ENCODE measurements at regions not wholly inside any gene's neighbourhood (a gene's known extent, or its start where the extent isn't known, plus 50 kb on each side); places are given as distances from the start of the nearest gene placed in this dataset.

DNA sequence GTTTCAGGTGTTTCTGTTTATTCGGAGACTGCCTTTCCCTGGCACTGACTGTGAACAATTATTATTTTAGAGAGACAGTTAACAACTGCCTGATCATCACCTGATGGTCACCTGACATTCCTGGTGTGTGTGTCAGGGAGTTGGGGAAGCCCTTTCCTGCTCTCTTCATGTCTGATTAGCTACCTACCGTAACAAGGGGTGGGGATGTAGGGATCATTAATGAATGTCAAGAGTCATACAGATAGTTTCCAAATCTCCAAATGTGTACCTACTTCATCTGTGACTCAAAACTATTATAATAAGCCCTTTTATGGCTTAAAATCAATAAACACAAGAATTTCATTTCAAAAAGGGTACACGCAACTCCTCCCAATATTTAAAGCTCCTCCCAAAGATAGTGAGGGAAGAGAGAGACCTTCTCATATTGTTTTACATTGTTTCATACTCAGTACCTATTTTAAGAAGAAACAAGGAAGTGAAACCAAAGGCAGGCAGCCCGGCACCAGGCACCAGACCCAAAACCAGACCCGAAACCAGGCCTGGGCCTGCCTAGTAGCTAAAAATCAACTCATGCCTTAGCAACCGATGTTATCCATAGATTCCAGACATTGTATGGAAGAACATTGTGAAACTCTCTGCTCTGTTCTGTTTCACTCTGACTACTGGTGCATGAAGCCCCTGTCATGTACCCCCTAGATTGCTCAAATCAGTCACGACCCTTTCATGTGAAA, 844.9 kb upstream of the ALCAM start:
- H3K9me3 ChIP-seq (ENCODE audit: control insufficient read depth in 1 of 2, insufficient read depth in 1 of 2, low read length in 2 of 2): no peaks in the 10 kb centered on the region
- H3K4me3 Mint-ChIP-seq: no peak overlapping the region
- no peak overlapping the region for H3K27ac Mint-ChIP-seq
- H3K4me1 ChIP-seq (ENCODE audit: insufficient read depth, low read length): no peaks in the 10 kb centered on the region
- no peaks in the 10 kb centered on the region for H3K36me3 ChIP-seq (ENCODE audit: insufficient read depth, low read length)
- intact Hi-C loops (cut with DNase I, micrococcal nuclease): no loop called here
- H3K4me1 Mint-ChIP-seq (ENCODE audit: low read depth): no peaks in the 10 kb centered on the region
- no peaks in the 10 kb centered on the region for H3K9me3 Mint-ChIP-seq
- H3K27me3 Mint-ChIP-seq: no peaks in the 10 kb centered on the region
- peak in 3 of 14 experiments; percentile 2 to 19 (median 8) for DNase-seq
- no peaks in the 10 kb centered on the region for H3K27me3 ChIP-seq (ENCODE audit: control insufficient read depth in 1 of 2, insufficient read depth in 2 of 2, low read length in 2 of 2)
- no peak overlapping the region for H3K27ac ChIP-seq (ENCODE audit: low read depth in 1 of 2, low read length in 2 of 2)
- no peaks in the 10 kb centered on the region for H3K36me3 Mint-ChIP-seq (ENCODE audit: low read depth)
- CTCF ChIA-PET: no interaction called here
- TF ChIP-seq, protein P1, sequence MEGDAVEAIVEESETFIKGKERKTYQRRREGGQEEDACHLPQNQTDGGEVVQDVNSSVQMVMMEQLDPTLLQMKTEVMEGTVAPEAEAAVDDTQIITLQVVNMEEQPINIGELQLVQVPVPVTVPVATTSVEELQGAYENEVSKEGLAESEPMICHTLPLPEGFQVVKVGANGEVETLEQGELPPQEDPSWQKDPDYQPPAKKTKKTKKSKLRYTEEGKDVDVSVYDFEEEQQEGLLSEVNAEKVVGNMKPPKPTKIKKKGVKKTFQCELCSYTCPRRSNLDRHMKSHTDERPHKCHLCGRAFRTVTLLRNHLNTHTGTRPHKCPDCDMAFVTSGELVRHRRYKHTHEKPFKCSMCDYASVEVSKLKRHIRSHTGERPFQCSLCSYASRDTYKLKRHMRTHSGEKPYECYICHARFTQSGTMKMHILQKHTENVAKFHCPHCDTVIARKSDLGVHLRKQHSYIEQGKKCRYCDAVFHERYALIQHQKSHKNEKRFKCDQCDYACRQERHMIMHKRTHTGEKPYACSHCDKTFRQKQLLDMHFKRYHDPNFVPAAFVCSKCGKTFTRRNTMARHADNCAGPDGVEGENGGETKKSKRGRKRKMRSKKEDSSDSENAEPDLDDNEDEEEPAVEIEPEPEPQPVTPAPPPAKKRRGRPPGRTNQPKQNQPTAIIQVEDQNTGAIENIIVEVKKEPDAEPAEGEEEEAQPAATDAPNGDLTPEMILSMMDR (IDR thresholded peaks at IDR 0.05): no peak
- ATAC-seq (ENCODE audit: poor library complexity): no peak
- POLR2A ChIA-PET: no interaction called here
- no peak overlapping the region for H3K4me3 ChIP-seq (ENCODE audit: low read length)

DNA sequence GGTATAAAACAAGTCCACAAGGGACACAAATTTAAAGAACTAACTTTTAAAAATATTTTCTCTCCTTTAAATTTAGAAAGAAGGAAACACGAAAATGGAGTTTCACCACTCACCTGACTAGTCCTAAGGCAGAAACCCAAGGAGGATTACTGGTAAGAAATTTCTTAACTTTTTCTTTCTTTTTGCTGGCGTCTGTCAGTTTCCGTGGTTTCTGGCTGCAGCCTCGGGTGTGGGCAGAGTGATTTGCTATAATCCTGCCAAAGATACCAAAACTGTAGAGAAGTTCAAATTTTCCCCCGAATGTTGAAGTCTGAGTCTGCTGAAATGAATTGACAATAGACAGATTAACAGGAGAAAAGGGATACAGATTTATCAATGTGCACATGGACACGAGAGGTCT, 843.6 kb upstream of the ALCAM start:
- POLR2A ChIA-PET: no interaction called here

DNA sequence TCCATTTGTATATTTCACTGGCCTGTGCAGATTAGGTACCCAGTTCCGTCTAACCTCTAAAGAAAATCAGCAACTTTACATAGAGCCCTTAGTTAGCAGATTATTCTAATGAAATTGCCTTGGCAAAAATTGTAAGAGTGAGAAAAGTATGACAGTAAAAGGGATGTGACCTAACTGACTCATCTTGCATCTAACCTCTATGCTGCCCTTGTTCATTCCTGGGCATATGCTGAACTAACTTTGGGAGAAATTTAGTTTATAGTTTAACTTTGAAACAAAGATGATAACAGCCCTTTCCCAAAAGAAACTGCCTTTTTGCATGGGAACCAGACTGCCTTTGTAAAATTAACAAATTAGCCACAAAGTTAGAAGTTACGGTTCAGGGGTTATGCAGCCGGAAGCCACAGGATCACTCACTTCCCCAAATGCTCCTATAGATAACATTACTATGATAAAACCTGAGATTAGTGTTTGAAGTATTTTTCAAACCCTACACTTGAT, 839.8 kb upstream of the ALCAM start:
- Histone ChIP-seq H3K36me3 (ENCODE audit: insufficient read depth, low read length) (no peaks in the 10 kb centered on the region), H3K27ac (ENCODE audit: low read depth in 1 of 2, low read length in 2 of 2) (no peak overlapping the region), H3K4me1 (ENCODE audit: insufficient read depth, low read length) (no peaks in the 10 kb centered on the region), H3K4me3 (ENCODE audit: low read length) (no peak overlapping the region), H3K9me3 (ENCODE audit: control insufficient read depth in 1 of 2, insufficient read depth in 1 of 2, low read length in 2 of 2) (peaks cover 0 to 10% of the 10 kb centered on the region in 2 experiments), H3K27me3 (ENCODE audit: control insufficient read depth in 1 of 2, insufficient read depth in 2 of 2, low read length in 2 of 2) (no peaks in the 10 kb centered on the region)
- TF ChIP-seq, protein P1 (IDR thresholded peaks at IDR 0.05): no peak
- H3K27me3 Mint-ChIP-seq: peaks cover 4% of the 10 kb centered on the region
- no peak for ATAC-seq (ENCODE audit: poor library complexity)
- intact Hi-C loops (cut with DNase I, micrococcal nuclease): no loop called here
- H3K9me3 Mint-ChIP-seq: no peaks in the 10 kb centered on the region
- H3K27ac Mint-ChIP-seq: no peak overlapping the region
- ChIA-PET POLR2A (no interaction called here), CTCF (no interaction called here)
- H3K36me3 Mint-ChIP-seq (ENCODE audit: low read depth): no peaks in the 10 kb centered on the region
- H3K4me3 Mint-ChIP-seq: no peak overlapping the region
- DNase-seq: no peak
- no peaks in the 10 kb centered on the region for H3K4me1 Mint-ChIP-seq (ENCODE audit: low read depth)

More for the DNA sequence above, 843.6 kb upstream of the ALCAM start:
- Histone ChIP-seq H3K4me3 (ENCODE audit: low read length) (no peak overlapping the region), H3K36me3 (ENCODE audit: insufficient read depth, low read length) (no peaks in the 10 kb centered on the region), H3K27me3 (ENCODE audit: control insufficient read depth in 1 of 2, insufficient read depth in 2 of 2, low read length in 2 of 2) (no peaks in the 10 kb centered on the region), H3K9me3 (ENCODE audit: control insufficient read depth in 1 of 2, insufficient read depth in 1 of 2, low read length in 2 of 2) (no peaks in the 10 kb centered on the region), H3K27ac (ENCODE audit: low read depth in 1 of 2, low read length in 2 of 2) (no peak overlapping the region), H3K4me1 (ENCODE audit: insufficient read depth, low read length) (no peaks in the 10 kb centered on the region)
- Mint-ChIP-seq H3K4me3 (no peak overlapping the region), H3K27ac (no peak overlapping the region), H3K36me3 (ENCODE audit: low read depth) (no peaks in the 10 kb centered on the region), H3K27me3 (no peaks in the 10 kb centered on the region), H3K4me1 (ENCODE audit: low read depth) (no peaks in the 10 kb centered on the region), H3K9me3 (no peaks in the 10 kb centered on the region)
- ATAC-seq (ENCODE audit: poor library complexity) (no peak), DNase-seq (no peak)
- CTCF ChIA-PET: no interaction called here
- intact Hi-C loops (cut with DNase I, micrococcal nuclease): no loop called here
- TF ChIP-seq, protein P1 (IDR thresholded peaks at IDR 0.05): no peak
